Hematopoietic multipotent progenitor cell treated with erythropoietin and hydrocortisone succinate and interleukin-3 and kit ligand, for 8 days (in vitro differentiated cells): ENCODE measurements at regions not wholly inside any gene's neighbourhood (a gene's known extent, or its start where the extent isn't known, plus 50 kb on each side); places are given as distances from the start of the nearest gene placed in this dataset.

ENCODE experiments used
- DNase-seq: peaks from one replicate; pipeline ENCODE4 v3.0.0-alpha.2; 2015

- no peak for DNase-seq
Observed at GRCh38 chr2:104787298-104788065, 66.4 kb upstream of the POU3F3 start.

GRCh38 chr2:104788742-104789455 is 65.0 kb upstream of the POU3F3 start:
- DNase-seq = no peak

GRCh38 chr2:104790100-104790811 is 63.7 kb upstream of the POU3F3 start:
- DNase-seq = no peak

- DNase-seq = no peak
Observed at GRCh38 chr2:104790901-104791495, 62.9 kb upstream of the POU3F3 start.

- DNase-seq = no peak
Observed at GRCh38 chr2:104793966-104794365, 59.9 kb upstream of the POU3F3 start.

GRCh38 chr2:104794441-104794840 is 59.5 kb upstream of the POU3F3 start:
- no peak for DNase-seq
